ENCODE measurements at regions not wholly inside any gene's neighbourhood (a gene's known extent, or its start where the extent isn't known, plus 50 kb on each side); places are given as distances from the start of the nearest gene placed in this dataset.
"Not testable (repeated sequence)": the region's sequence is repeated elsewhere in the genome, so short reads cannot be mapped to it uniquely, and the experiment has no call there.

- DNase-seq (ENCODE audit: low spot score), result no peak
- TF ChIP-seq CTCF (IDR thresholded peaks at IDR 0.05; ENCODE audit: extremely low read depth, missing control alignments), result no peak
These were observed 322.1 kb downstream of the TLL1 start for GRCh38 chr4:166195101-166195500.

GRCh38 chr4:166197166-166197565 is 324.1 kb downstream of the TLL1 start:
- DNase-seq (ENCODE audit: low spot score), result no peak
- TF ChIP-seq CTCF (IDR thresholded peaks at IDR 0.05; ENCODE audit: extremely low read depth, missing control alignments), result no peak

GRCh38 chr4:166198041-166198440 is 325.0 kb downstream of the TLL1 start:
- no peak for DNase-seq (ENCODE audit: low spot score)
- TF ChIP-seq CTCF (IDR thresholded peaks at IDR 0.05; ENCODE audit: extremely low read depth, missing control alignments), result no peak

GRCh38 chr4:166198516-166199310 is 325.7 kb downstream of the TLL1 start:
- no peak for TF ChIP-seq CTCF (IDR thresholded peaks at IDR 0.05; ENCODE audit: extremely low read depth, missing control alignments)
- no peak for DNase-seq (ENCODE audit: low spot score)

GRCh38 chr4:166202991-166203390 is 330.0 kb downstream of the TLL1 start:
- no peak for DNase-seq (ENCODE audit: low spot score)
- no peak for TF ChIP-seq CTCF (IDR thresholded peaks at IDR 0.05; ENCODE audit: extremely low read depth, missing control alignments)

GRCh38 chr4:166212326-166212725 is 339.3 kb downstream of the TLL1 start:
- DNase-seq (ENCODE audit: low spot score), result not testable (repeated sequence)

GRCh38 chr4:166222271-166222670 is 349.2 kb downstream of the TLL1 start:
- no peak for TF ChIP-seq CTCF (IDR thresholded peaks at IDR 0.05; ENCODE audit: extremely low read depth, missing control alignments)
- DNase-seq (ENCODE audit: low spot score), result no peak

GRCh38 chr4:166228112-166228511 is 355.1 kb downstream of the TLL1 start:
- TF ChIP-seq CTCF (IDR thresholded peaks at IDR 0.05; ENCODE audit: extremely low read depth, missing control alignments), result no peak
- DNase-seq (ENCODE audit: low spot score), result no peak
